ENCODE measurements at regions not wholly inside any gene's neighbourhood (a gene's known extent, or its start where the extent isn't known, plus 50 kb on each side); places are given as distances from the start of the nearest gene placed in this dataset.

GRCh38 chr1:55916481-55916880 lies 662.9 kb downstream of the PLPP3 start:
- DNase-seq (ENCODE audit: low read depth, low spot score): peak; percentile 34
- POLR2A ChIA-PET: no interaction called here

DNA sequence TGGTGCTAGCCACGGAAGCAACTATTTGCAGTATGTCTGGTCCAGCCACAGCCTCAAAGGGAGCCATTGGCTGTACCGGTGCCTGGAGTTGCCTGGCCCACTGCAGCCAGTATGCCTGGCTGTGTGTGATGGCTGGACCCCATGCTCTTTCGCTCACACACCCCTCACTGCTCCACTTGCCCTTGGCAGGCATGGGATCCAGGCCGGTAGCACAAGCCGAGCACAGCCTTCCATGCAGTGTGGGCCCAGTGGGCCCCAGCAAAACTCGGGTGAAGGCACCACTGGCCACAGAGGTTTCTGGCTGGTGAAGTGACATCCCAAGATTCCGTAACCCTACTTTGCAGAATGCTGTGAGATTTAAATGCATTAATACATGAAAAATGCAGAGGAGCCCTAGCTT lies 665.8 kb downstream of the PLPP3 start:
- ChIA-PET POLR2A (no interaction called here), CTCF (interaction anchor here (0.6 kb wide), 1 partner anchor 629 kb away, joined by 3 read pairs; no protein-coding TSS in a partner anchor)
- Histone ChIP-seq H3K27ac (ENCODE audit: low read depth, low read length) (no peak overlapping the region), H3K27me3 (ENCODE audit: control insufficient read depth, insufficient read depth, low read length) (no peaks in the 10 kb centered on the region), H3K9me3 (ENCODE audit: control insufficient read depth, insufficient read depth, low read length) (peaks cover 5% of the 10 kb centered on the region), H3K4me3 (ENCODE audit: low read depth, low read length) (no peak overlapping the region)
- TF ChIP-seq, protein P1, sequence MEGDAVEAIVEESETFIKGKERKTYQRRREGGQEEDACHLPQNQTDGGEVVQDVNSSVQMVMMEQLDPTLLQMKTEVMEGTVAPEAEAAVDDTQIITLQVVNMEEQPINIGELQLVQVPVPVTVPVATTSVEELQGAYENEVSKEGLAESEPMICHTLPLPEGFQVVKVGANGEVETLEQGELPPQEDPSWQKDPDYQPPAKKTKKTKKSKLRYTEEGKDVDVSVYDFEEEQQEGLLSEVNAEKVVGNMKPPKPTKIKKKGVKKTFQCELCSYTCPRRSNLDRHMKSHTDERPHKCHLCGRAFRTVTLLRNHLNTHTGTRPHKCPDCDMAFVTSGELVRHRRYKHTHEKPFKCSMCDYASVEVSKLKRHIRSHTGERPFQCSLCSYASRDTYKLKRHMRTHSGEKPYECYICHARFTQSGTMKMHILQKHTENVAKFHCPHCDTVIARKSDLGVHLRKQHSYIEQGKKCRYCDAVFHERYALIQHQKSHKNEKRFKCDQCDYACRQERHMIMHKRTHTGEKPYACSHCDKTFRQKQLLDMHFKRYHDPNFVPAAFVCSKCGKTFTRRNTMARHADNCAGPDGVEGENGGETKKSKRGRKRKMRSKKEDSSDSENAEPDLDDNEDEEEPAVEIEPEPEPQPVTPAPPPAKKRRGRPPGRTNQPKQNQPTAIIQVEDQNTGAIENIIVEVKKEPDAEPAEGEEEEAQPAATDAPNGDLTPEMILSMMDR (IDR thresholded peaks at IDR 0.05; ENCODE audit: low read depth, low read length): no peak
- no peak for DNase-seq (ENCODE audit: low read depth, low spot score)

More at GRCh38 chr1:55916481-55916880, 662.9 kb downstream of the PLPP3 start:
- no peak overlapping the region for H3K4me3 ChIP-seq (ENCODE audit: low read depth, low read length)
- TF ChIP-seq, protein P1 (IDR thresholded peaks at IDR 0.05; ENCODE audit: low read depth, low read length): no peak
- CTCF ChIA-PET: no interaction called here
- peaks cover 5% of the 10 kb centered on the region for H3K9me3 ChIP-seq (ENCODE audit: control insufficient read depth, insufficient read depth, low read length)
- no peak overlapping the region for H3K27ac ChIP-seq (ENCODE audit: low read depth, low read length)
- H3K27me3 ChIP-seq (ENCODE audit: control insufficient read depth, insufficient read depth, low read length): no peaks in the 10 kb centered on the region

DNA sequence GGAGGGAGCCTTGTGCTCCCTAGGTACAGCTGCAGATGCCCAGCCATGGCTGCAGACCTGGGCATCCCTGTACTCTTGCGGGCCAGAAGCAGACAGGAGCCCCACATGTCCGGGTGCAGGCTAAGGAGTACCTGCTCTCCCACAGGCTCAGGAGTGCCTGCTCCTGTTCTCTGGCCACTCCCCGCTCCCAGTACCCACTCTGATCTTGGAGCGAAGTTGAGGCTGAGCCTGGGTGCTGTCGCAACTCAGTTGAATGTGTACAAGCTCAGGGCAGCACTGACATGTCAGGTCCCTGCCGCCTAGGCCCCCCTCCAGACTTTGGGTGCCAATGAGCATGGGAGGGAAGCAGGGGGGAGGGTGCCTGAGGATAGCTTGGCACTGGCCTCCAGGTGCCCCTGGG lies 666.9 kb downstream of the PLPP3 start:
- ChIA-PET POLR2A (no interaction called here), CTCF (no interaction called here)
- Histone ChIP-seq H3K27me3 (ENCODE audit: control insufficient read depth, insufficient read depth, low read length) (no peaks in the 10 kb centered on the region), H3K27ac (ENCODE audit: low read depth, low read length) (no peak overlapping the region), H3K4me3 (ENCODE audit: low read depth, low read length) (no peak overlapping the region), H3K9me3 (ENCODE audit: control insufficient read depth, insufficient read depth, low read length) (peaks cover 5% of the 10 kb centered on the region)
- DNase-seq (ENCODE audit: low read depth, low spot score): no peak
- TF ChIP-seq, protein P1 (IDR thresholded peaks at IDR 0.05; ENCODE audit: low read depth, low read length): no peak

GRCh38 chr1:55904541-55904940 lies 674.8 kb downstream of the PLPP3 start:
- Histone ChIP-seq H3K27ac (ENCODE audit: low read depth, low read length) (no peak overlapping the region), H3K27me3 (ENCODE audit: control insufficient read depth, insufficient read depth, low read length) (no peaks in the 10 kb centered on the region), H3K4me3 (ENCODE audit: low read depth, low read length) (no peak overlapping the region), H3K9me3 (ENCODE audit: control insufficient read depth, insufficient read depth, low read length) (no peaks in the 10 kb centered on the region)
- TF ChIP-seq, protein P1 (IDR thresholded peaks at IDR 0.05; ENCODE audit: low read depth, low read length): no peak
- no peak for DNase-seq (ENCODE audit: low read depth, low spot score)
- CTCF ChIA-PET: no interaction called here
- POLR2A ChIA-PET: no interaction called here

DNA sequence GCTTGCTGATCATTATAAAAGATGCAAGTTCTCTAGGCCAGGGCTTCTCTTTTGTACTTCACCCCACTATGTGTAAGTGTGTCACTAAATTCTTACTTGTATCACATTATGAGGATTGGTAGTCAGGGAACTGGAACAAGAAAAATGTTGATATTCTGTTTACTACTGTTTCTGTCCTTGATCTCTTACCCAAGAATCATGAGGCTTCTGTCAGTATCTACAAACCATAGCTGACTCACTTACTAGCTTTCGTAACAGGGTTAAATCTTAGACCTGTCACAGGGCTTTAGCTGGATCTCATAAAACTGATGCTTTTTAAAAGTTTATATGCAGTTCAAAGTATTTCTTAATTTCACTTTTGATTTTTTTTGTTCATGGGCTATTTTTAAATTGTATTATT lies 681.2 kb downstream of the PLPP3 start:
- peaks cover 4% of the 10 kb centered on the region; the same call in 1 of the 2 replicates for H3K9me3 ChIP-seq (ENCODE audit: control insufficient read depth, insufficient read depth, low read length)
- TF ChIP-seq, protein P1 (IDR thresholded peaks at IDR 0.05; ENCODE audit: low read depth, low read length): no peak
- peak; percentile 30 for DNase-seq (ENCODE audit: low read depth, low spot score)
- no peak overlapping the region for H3K27ac ChIP-seq (ENCODE audit: low read depth, low read length)
- CTCF ChIA-PET: no interaction called here
- no peak overlapping the region for H3K4me3 ChIP-seq (ENCODE audit: low read depth, low read length)
- POLR2A ChIA-PET: no interaction called here
- H3K27me3 ChIP-seq (ENCODE audit: control insufficient read depth, insufficient read depth, low read length): no peaks in the 10 kb centered on the region
